ENCODE measurements at regions not wholly inside any gene's neighbourhood (a gene's known extent, or its start where the extent isn't known, plus 50 kb on each side); places are given as distances from the start of the nearest gene placed in this dataset.
"Not testable (repeated sequence)": the region's sequence is repeated elsewhere in the genome, so short reads cannot be mapped to it uniquely, and the experiment has no call there.

DNA sequence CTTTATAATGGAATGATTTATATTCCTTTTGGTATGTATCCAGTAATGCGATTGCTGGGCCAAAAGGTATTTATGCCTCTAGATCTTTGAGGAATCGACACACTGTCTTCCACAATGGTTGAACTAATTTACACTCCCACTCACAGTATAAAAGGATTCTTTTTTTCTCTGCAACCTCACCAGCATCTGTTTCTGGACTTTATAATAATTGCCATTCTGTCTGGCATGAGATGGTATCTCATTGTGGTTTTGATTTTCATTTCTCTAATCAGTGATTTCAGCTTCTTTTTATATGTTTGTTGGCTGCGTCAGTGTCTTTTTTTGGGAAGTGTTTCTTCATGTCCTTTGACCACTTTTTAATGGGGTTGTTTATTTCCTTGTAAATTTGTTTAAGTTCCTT lies 679.3 kb downstream of the JRKL start:
- no peak overlapping the region for H3K4me3 ChIP-seq (ENCODE audit: low read depth, low read length)
- no peak for DNase-seq (ENCODE audit: low read depth)
- TF ChIP-seq, protein P1, sequence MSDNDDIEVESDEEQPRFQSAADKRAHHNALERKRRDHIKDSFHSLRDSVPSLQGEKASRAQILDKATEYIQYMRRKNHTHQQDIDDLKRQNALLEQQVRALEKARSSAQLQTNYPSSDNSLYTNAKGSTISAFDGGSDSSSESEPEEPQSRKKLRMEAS (IDR thresholded peaks at IDR 0.05; ENCODE audit: low read depth, low read length): no peak
- TF ChIP-seq MYC (IDR thresholded peaks at IDR 0.05; ENCODE audit: low read depth, low read length): no peak
- no peak for TF ChIP-seq POLR2A (IDR thresholded peaks at IDR 0.05; ENCODE audit: extremely low read depth, insufficient read length)
- TF ChIP-seq, protein P2, sequence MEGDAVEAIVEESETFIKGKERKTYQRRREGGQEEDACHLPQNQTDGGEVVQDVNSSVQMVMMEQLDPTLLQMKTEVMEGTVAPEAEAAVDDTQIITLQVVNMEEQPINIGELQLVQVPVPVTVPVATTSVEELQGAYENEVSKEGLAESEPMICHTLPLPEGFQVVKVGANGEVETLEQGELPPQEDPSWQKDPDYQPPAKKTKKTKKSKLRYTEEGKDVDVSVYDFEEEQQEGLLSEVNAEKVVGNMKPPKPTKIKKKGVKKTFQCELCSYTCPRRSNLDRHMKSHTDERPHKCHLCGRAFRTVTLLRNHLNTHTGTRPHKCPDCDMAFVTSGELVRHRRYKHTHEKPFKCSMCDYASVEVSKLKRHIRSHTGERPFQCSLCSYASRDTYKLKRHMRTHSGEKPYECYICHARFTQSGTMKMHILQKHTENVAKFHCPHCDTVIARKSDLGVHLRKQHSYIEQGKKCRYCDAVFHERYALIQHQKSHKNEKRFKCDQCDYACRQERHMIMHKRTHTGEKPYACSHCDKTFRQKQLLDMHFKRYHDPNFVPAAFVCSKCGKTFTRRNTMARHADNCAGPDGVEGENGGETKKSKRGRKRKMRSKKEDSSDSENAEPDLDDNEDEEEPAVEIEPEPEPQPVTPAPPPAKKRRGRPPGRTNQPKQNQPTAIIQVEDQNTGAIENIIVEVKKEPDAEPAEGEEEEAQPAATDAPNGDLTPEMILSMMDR (IDR thresholded peaks at IDR 0.05; ENCODE audit: low read depth, low read length): no peak

- no peak for DNase-seq (ENCODE audit: low read depth)
- H3K4me3 ChIP-seq (ENCODE audit: low read depth, low read length): no peak overlapping the region
- TF ChIP-seq POLR2A (IDR thresholded peaks at IDR 0.05; ENCODE audit: extremely low read depth, insufficient read length) (no peak), MYC (IDR thresholded peaks at IDR 0.05; ENCODE audit: low read depth, low read length) (no peak)
- TF ChIP-seq, protein P1 (IDR thresholded peaks at IDR 0.05; ENCODE audit: low read depth, low read length): no peak
- TF ChIP-seq, protein P2 (IDR thresholded peaks at IDR 0.05; ENCODE audit: low read depth, low read length): no peak
Measured at GRCh38 chr11:97072420-97072819, 682.6 kb downstream of the JRKL start.

GRCh38 chr11:97076666-97077065 lies 686.9 kb downstream of the JRKL start:
- not testable (repeated sequence) for DNase-seq (ENCODE audit: low read depth); H3K4me3 ChIP-seq (ENCODE audit: low read depth, low read length)

DNA sequence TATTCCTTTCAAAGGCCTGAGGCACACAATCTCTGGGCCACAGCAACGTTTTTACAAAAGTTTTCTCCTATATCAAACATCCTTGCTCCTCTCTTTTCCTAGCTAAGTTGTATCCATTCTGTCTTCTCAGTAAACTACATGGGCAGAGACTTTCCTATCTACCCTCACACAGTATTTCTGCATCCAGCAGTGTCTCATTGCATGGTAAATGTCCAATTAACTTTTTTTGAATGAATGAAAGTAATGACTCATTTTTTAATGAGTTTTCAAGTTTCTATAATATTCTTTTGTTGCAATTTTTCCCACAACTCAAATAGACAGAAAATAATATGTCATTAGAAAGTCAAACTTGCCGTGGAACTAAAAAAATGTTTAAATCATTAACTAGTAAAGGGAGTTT lies 688.6 kb downstream of the JRKL start:
- H3K4me3 ChIP-seq (ENCODE audit: low read depth, low read length): no peak overlapping the region
- TF ChIP-seq MYC (IDR thresholded peaks at IDR 0.05; ENCODE audit: low read depth, low read length) (no peak), POLR2A (IDR thresholded peaks at IDR 0.05; ENCODE audit: extremely low read depth, insufficient read length) (no peak)
- TF ChIP-seq, protein P1 (IDR thresholded peaks at IDR 0.05; ENCODE audit: low read depth, low read length): no peak
- TF ChIP-seq, protein P2 (IDR thresholded peaks at IDR 0.05; ENCODE audit: low read depth, low read length): no peak
- DNase-seq (ENCODE audit: low read depth): no peak

DNA sequence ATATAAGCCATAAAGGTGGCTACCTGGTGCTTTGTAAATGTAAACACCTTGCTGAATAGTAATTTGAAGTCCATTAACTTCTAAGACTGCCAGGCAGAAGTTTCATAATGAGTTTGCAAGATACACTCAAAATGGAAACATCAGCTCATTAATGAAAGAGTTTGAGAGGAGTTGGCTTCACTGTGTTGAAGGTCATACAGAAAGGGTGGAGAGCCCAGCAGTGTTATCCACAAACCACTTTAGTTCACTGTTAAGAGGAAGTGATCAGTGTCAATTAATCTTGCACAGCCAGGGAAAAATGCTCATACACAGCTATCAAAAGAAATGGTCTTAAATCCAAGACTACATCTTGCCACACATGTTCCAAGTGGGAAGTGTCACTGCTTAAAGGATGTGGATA lies 689.4 kb downstream of the JRKL start:
- no peak for DNase-seq (ENCODE audit: low read depth)
- no peak for TF ChIP-seq POLR2A (IDR thresholded peaks at IDR 0.05; ENCODE audit: extremely low read depth, insufficient read length)
- TF ChIP-seq, protein P1 (IDR thresholded peaks at IDR 0.05; ENCODE audit: low read depth, low read length): no peak
- TF ChIP-seq MYC (IDR thresholded peaks at IDR 0.05; ENCODE audit: low read depth, low read length): no peak
- TF ChIP-seq, protein P2 (IDR thresholded peaks at IDR 0.05; ENCODE audit: low read depth, low read length): no peak
- H3K4me3 ChIP-seq (ENCODE audit: low read depth, low read length): no peak overlapping the region

GRCh38 chr11:97087419-97087818 lies 697.6 kb downstream of the JRKL start:
- TF ChIP-seq MYC (IDR thresholded peaks at IDR 0.05; ENCODE audit: low read depth, low read length): no peak
- TF ChIP-seq, protein P2 (IDR thresholded peaks at IDR 0.05; ENCODE audit: low read depth, low read length): no peak
- TF ChIP-seq, protein P1 (IDR thresholded peaks at IDR 0.05; ENCODE audit: low read depth, low read length): no peak
- TF ChIP-seq POLR2A (IDR thresholded peaks at IDR 0.05; ENCODE audit: extremely low read depth, insufficient read length): no peak
- no peak overlapping the region for H3K4me3 ChIP-seq (ENCODE audit: low read depth, low read length)
- DNase-seq (ENCODE audit: low read depth): no peak

Measured in NB4 (cell line).